ENCODE measurements at regions not wholly inside any gene's neighbourhood (a gene's known extent, or its start where the extent isn't known, plus 50 kb on each side); places are given as distances from the start of the nearest gene placed in this dataset.

DNA sequence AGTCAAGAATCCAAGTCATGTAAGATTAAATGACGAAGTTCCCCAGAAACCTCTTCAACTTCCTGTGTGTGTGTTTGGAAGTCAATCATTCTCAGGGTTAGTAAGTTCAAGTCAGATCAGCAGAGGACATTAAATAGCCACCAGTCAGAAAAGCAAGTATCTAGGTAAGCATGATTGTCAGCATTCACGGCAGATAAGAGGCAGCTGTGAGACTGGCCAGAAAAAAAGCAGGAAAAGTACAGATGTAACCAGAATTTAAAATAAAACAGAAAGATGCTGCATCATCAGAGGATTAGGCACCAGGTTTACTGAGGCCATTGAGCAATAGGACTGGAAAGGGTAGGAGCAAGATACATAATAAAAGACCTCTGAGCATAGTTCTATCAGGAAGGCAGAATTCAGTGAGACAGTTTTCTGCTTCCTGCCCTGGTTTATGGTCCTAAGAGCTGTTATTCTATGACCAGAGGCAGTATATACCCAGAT, 606.9 kb downstream of the FSCB start:
- WGBS (ENCODE audit: low lambda C conversion rate) = 0% methylated on average over 2 of the region's 2 CpGs
- no peak for DNase-seq
- Histone ChIP-seq H3F3A (replicated peaks; ENCODE audit: insufficient read depth) (no peaks in the 10 kb centered on the region), H3K9ac (no peak overlapping the region), H2AFZ (ENCODE audit: low read depth) (no peak overlapping the region), H3K27me3 (ENCODE audit: insufficient read depth) (no peaks in the 10 kb centered on the region), H3K79me2 (ENCODE audit: insufficient read depth) (no peaks in the 10 kb centered on the region), H3K4me1 (ENCODE audit: control insufficient read depth in 1 of 2, insufficient read depth in 2 of 2, low read depth in 1 of 2, low read length in 1 of 2) (no peaks in the 10 kb centered on the region), H3K9me2 (no peaks in the 10 kb centered on the region), H3K9me3 (no peaks in the 10 kb centered on the region), H3K4me2 (no peak overlapping the region), H3K36me3 (replicated peaks in 1 of 2; ENCODE audit: control insufficient read depth in 1 of 2, insufficient read depth in 2 of 2, low read length in 1 of 2) (no peaks in the 10 kb centered on the region), H3K4me3 (ENCODE audit: low read depth in 2 of 2, low read length in 1 of 2) (no peak overlapping the region), H3K27ac (ENCODE audit: low read depth in 2 of 2, low read length in 1 of 2) (no peak overlapping the region), H4K20me1 (ENCODE audit: insufficient read depth) (no peaks in the 10 kb centered on the region)
- TF ChIP-seq, protein P1, sequence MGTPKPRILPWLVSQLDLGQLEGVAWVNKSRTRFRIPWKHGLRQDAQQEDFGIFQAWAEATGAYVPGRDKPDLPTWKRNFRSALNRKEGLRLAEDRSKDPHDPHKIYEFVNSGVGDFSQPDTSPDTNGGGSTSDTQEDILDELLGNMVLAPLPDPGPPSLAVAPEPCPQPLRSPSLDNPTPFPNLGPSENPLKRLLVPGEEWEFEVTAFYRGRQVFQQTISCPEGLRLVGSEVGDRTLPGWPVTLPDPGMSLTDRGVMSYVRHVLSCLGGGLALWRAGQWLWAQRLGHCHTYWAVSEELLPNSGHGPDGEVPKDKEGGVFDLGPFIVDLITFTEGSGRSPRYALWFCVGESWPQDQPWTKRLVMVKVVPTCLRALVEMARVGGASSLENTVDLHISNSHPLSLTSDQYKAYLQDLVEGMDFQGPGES (IDR thresholded peaks at IDR 0.05; ENCODE audit: low read depth, low read length) = no peak
- TF ChIP-seq TAF1 (IDR thresholded peaks at IDR 0.05; ENCODE audit: borderline replicate concordance, low read depth, low read length) = no peak
- TF ChIP-seq NFIC (IDR thresholded peaks at IDR 0.05; ENCODE audit: borderline replicate concordance) = no peak
- ChIA-PET POLR2A (no interaction called here), CTCF (no interaction called here)

DNA sequence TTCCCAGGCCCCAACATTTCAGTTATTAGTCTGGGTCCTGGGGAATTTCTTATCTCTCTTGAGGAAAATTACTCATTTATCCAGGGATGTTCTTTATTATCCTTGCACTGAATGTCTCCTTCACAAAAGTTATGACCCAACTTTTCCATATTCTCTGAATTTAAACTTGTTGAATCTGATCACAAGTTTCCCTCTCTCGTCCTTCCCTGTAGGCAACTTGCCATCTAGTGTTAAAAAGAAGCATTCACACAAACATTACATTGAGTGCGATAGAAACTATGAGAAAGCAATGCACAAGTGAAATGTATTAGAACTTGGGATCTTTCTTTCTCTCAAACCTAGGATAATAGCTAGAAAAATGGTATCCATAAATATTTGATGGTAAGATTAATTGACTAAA, 608.4 kb downstream of the FSCB start:
- Histone ChIP-seq H3K79me2 (ENCODE audit: insufficient read depth) (no peaks in the 10 kb centered on the region), H4K20me1 (ENCODE audit: insufficient read depth) (no peaks in the 10 kb centered on the region), H3K36me3 (replicated peaks in 1 of 2; ENCODE audit: control insufficient read depth in 1 of 2, insufficient read depth in 2 of 2, low read length in 1 of 2) (no peaks in the 10 kb centered on the region), H3K4me1 (ENCODE audit: control insufficient read depth in 1 of 2, insufficient read depth in 2 of 2, low read depth in 1 of 2, low read length in 1 of 2) (no peaks in the 10 kb centered on the region), H3K27ac (ENCODE audit: low read depth in 2 of 2, low read length in 1 of 2) (no peak overlapping the region), H3K9ac (no peak overlapping the region), H3K27me3 (ENCODE audit: insufficient read depth) (no peaks in the 10 kb centered on the region), H3K4me2 (no peak overlapping the region), H3K9me3 (no peaks in the 10 kb centered on the region), H3K9me2 (no peaks in the 10 kb centered on the region), H2AFZ (ENCODE audit: low read depth) (no peak overlapping the region), H3F3A (replicated peaks; ENCODE audit: insufficient read depth) (no peaks in the 10 kb centered on the region), H3K4me3 (ENCODE audit: low read depth in 2 of 2, low read length in 1 of 2) (no peak overlapping the region)
- no peak for TF ChIP-seq NRF1 (IDR thresholded peaks at IDR 0.05; ENCODE audit: low read depth, low read length)
- TF ChIP-seq, protein P2, sequence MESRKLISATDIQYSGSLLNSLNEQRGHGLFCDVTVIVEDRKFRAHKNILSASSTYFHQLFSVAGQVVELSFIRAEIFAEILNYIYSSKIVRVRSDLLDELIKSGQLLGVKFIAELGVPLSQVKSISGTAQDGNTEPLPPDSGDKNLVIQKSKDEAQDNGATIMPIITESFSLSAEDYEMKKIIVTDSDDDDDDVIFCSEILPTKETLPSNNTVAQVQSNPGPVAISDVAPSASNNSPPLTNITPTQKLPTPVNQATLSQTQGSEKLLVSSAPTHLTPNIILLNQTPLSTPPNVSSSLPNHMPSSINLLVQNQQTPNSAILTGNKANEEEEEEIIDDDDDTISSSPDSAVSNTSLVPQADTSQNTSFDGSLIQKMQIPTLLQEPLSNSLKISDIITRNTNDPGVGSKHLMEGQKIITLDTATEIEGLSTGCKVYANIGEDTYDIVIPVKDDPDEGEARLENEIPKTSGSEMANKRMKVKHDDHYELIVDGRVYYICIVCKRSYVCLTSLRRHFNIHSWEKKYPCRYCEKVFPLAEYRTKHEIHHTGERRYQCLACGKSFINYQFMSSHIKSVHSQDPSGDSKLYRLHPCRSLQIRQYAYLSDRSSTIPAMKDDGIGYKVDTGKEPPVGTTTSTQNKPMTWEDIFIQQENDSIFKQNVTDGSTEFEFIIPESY (IDR thresholded peaks at IDR 0.05; ENCODE audit: borderline replicate concordance, low read depth) = no peak
- TF ChIP-seq, protein P3, sequence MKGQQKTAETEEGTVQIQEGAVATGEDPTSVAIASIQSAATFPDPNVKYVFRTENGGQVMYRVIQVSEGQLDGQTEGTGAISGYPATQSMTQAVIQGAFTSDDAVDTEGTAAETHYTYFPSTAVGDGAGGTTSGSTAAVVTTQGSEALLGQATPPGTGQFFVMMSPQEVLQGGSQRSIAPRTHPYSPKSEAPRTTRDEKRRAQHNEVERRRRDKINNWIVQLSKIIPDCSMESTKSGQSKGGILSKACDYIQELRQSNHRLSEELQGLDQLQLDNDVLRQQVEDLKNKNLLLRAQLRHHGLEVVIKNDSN (IDR thresholded peaks at IDR 0.05; ENCODE audit: borderline replicate concordance, low read depth) = no peak
- no peak for TF ChIP-seq FOXJ3 (CRISPR knock-in tag; IDR thresholded peaks at IDR 0.05)
- TF ChIP-seq TAF1 (IDR thresholded peaks at IDR 0.05; ENCODE audit: borderline replicate concordance, low read depth, low read length) = no peak
- TF ChIP-seq RCOR1 (IDR thresholded peaks at IDR 0.05; ENCODE audit: low read length) = no peak
- no peak for TF ChIP-seq RAD21 (IDR thresholded peaks at IDR 0.05; ENCODE audit: low read length)
- TF ChIP-seq, protein P1 (IDR thresholded peaks at IDR 0.05; ENCODE audit: low read depth, low read length) = no peak
- TF ChIP-seq GABPA (IDR thresholded peaks at IDR 0.05; ENCODE audit: low read depth) = no peak
- no peak for TF ChIP-seq SMC3 (IDR thresholded peaks at IDR 0.05; ENCODE audit: low read depth, low read length)
- no peak for TF ChIP-seq FOXM1 (IDR thresholded peaks at IDR 0.05; ENCODE audit: low read depth)
- TF ChIP-seq, protein P4, sequence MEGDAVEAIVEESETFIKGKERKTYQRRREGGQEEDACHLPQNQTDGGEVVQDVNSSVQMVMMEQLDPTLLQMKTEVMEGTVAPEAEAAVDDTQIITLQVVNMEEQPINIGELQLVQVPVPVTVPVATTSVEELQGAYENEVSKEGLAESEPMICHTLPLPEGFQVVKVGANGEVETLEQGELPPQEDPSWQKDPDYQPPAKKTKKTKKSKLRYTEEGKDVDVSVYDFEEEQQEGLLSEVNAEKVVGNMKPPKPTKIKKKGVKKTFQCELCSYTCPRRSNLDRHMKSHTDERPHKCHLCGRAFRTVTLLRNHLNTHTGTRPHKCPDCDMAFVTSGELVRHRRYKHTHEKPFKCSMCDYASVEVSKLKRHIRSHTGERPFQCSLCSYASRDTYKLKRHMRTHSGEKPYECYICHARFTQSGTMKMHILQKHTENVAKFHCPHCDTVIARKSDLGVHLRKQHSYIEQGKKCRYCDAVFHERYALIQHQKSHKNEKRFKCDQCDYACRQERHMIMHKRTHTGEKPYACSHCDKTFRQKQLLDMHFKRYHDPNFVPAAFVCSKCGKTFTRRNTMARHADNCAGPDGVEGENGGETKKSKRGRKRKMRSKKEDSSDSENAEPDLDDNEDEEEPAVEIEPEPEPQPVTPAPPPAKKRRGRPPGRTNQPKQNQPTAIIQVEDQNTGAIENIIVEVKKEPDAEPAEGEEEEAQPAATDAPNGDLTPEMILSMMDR (IDR thresholded peaks at IDR 0.05) = no peak
- TF ChIP-seq, protein P5, sequence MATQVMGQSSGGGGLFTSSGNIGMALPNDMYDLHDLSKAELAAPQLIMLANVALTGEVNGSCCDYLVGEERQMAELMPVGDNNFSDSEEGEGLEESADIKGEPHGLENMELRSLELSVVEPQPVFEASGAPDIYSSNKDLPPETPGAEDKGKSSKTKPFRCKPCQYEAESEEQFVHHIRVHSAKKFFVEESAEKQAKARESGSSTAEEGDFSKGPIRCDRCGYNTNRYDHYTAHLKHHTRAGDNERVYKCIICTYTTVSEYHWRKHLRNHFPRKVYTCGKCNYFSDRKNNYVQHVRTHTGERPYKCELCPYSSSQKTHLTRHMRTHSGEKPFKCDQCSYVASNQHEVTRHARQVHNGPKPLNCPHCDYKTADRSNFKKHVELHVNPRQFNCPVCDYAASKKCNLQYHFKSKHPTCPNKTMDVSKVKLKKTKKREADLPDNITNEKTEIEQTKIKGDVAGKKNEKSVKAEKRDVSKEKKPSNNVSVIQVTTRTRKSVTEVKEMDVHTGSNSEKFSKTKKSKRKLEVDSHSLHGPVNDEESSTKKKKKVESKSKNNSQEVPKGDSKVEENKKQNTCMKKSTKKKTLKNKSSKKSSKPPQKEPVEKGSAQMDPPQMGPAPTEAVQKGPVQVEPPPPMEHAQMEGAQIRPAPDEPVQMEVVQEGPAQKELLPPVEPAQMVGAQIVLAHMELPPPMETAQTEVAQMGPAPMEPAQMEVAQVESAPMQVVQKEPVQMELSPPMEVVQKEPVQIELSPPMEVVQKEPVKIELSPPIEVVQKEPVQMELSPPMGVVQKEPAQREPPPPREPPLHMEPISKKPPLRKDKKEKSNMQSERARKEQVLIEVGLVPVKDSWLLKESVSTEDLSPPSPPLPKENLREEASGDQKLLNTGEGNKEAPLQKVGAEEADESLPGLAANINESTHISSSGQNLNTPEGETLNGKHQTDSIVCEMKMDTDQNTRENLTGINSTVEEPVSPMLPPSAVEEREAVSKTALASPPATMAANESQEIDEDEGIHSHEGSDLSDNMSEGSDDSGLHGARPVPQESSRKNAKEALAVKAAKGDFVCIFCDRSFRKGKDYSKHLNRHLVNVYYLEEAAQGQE (IDR thresholded peaks at IDR 0.05; ENCODE audit: low read depth, low read length) = no peak
- 20% methylated on average over 2 of the region's 2 CpGs for WGBS (ENCODE audit: low lambda C conversion rate)
- DNase-seq = no peak
- ChIA-PET CTCF (no interaction called here), POLR2A (no interaction called here)

Measured in SK-N-SH (cell line).